ENCODE measurements at regions not wholly inside any gene's neighbourhood (a gene's known extent, or its start where the extent isn't known, plus 50 kb on each side); places are given as distances from the start of the nearest gene placed in this dataset.

DNA sequence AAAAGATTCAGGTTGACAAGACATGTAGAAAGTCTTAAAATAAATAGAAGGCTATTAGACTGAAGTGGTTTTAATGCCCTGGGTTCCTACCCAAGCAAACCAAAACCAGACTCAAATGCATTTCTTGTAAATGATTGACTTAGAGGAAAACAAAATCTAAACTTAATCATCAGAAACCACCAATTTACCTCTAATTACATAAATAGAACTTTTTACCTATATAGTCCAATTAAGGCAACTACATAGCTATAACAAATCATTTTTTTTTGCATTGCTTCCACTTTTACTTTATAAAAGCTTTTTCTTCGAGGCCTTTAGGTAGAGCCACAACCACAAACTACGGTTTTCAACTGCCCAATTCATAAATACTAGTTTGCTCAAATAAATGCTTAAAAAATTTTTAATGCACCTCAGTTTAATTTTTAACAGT is 231.3 kb upstream of the ARHGEF26 start:
- Histone ChIP-seq H2AFZ (ENCODE audit: low read depth, low read length, poor library complexity, severe bottlenecking) (no peak overlapping the region), H3K36me3 (ENCODE audit: control insufficient read depth in 1 of 2, insufficient read depth in 2 of 2, low read length in 2 of 2) (no peaks in the 10 kb centered on the region), H3K9me2 (ENCODE audit: insufficient read depth) (no peaks in the 10 kb centered on the region), H3K4me2 (ENCODE audit: low read length) (no peak overlapping the region), H3K27ac (ENCODE audit: low read depth, low read length) (no peak overlapping the region), H3K79me2 (ENCODE audit: insufficient read depth, low read length) (no peaks in the 10 kb centered on the region), H3K9me3 (ENCODE audit: control insufficient read depth in 1 of 2, insufficient read depth in 1 of 2, low read depth in 1 of 2, low read length in 2 of 2) (no peaks in the 10 kb centered on the region), H3K9ac (ENCODE audit: low read length) (no peak overlapping the region), H3K27me3 (ENCODE audit: insufficient read depth, low read length) (no peaks in the 10 kb centered on the region), H4K20me1 (ENCODE audit: insufficient read depth) (no peaks in the 10 kb centered on the region), H3K4me1 (ENCODE audit: control insufficient read depth in 1 of 2, insufficient read depth in 2 of 2, low read length in 2 of 2) (no peaks in the 10 kb centered on the region), H3K4me3 (replicated peaks in 1 of 2; ENCODE audit: low read depth in 1 of 2, low read length in 2 of 2) (no peak overlapping the region)
- no TSS peak for BruUV-seq (replicated peaks)
- intact Hi-C loops (cut with micrococcal nuclease) = no loop called here
- ATAC-seq (no peak), DNase-seq (ENCODE audit: low read depth, low spot score) (no peak)
- RAD21 ChIA-PET (ENCODE audit: low non-redundant PET in 1 of 2, low total read pairs in 2 of 2, uncharacterized antibody in 2 of 2, unreplicated experiment in 2 of 2) = no interaction called here
- CTCF ChIA-PET = no interaction called here
- POLR2A ChIA-PET = no interaction called here
- TF ChIP-seq CBX3 (IDR thresholded peaks at IDR 0.05; ENCODE audit: low read depth) (no peak), EZH2 (IDR thresholded peaks at IDR 0.05) (no peak), POLR2A (IDR thresholded peaks at IDR 0.05; ENCODE audit: borderline replicate concordance, extremely low read depth, insufficient read depth, insufficient read length) (no peak), JUND (IDR thresholded peaks at IDR 0.05) (no peak), YY1 (IDR thresholded peaks at IDR 0.05; ENCODE audit: extremely low read depth, insufficient replicate concordance, low read depth, low read length) (no peak), ELF1 (IDR thresholded peaks at IDR 0.05; ENCODE audit: borderline replicate concordance, low read depth) (no peak), RAD21 (IDR thresholded peaks at IDR 0.05; ENCODE audit: low read depth) (no peak), ZFX (IDR thresholded peaks at IDR 0.05) (no peak), POLR2AphosphoS5 (IDR thresholded peaks at IDR 0.05; ENCODE audit: low read depth, low read length) (no peak), EZH2phosphoT487 (IDR thresholded peaks at IDR 0.05; ENCODE audit: borderline replicate concordance) (no peak), SIN3A (IDR thresholded peaks at IDR 0.05; ENCODE audit: low read depth) (no peak), EGR1 (IDR thresholded peaks at IDR 0.05; ENCODE audit: low read depth) (no peak), CEBPB (IDR thresholded peaks at IDR 0.05; ENCODE audit: low read depth) (no peak)
- TF ChIP-seq, protein P1, sequence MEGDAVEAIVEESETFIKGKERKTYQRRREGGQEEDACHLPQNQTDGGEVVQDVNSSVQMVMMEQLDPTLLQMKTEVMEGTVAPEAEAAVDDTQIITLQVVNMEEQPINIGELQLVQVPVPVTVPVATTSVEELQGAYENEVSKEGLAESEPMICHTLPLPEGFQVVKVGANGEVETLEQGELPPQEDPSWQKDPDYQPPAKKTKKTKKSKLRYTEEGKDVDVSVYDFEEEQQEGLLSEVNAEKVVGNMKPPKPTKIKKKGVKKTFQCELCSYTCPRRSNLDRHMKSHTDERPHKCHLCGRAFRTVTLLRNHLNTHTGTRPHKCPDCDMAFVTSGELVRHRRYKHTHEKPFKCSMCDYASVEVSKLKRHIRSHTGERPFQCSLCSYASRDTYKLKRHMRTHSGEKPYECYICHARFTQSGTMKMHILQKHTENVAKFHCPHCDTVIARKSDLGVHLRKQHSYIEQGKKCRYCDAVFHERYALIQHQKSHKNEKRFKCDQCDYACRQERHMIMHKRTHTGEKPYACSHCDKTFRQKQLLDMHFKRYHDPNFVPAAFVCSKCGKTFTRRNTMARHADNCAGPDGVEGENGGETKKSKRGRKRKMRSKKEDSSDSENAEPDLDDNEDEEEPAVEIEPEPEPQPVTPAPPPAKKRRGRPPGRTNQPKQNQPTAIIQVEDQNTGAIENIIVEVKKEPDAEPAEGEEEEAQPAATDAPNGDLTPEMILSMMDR (IDR thresholded peaks at IDR 0.05 in 2 of 3, conservative IDR thresholded peaks at IDR 0.05 in 1 of 3; ENCODE audit: borderline replicate concordance in 1 of 3, insufficient read depth in 1 of 3, low read depth in 2 of 3, low read length in 2 of 3) = no peak
- TF ChIP-seq, protein P2, sequence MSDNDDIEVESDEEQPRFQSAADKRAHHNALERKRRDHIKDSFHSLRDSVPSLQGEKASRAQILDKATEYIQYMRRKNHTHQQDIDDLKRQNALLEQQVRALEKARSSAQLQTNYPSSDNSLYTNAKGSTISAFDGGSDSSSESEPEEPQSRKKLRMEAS (IDR thresholded peaks at IDR 0.05) = no peak
- TF ChIP-seq, protein P3, sequence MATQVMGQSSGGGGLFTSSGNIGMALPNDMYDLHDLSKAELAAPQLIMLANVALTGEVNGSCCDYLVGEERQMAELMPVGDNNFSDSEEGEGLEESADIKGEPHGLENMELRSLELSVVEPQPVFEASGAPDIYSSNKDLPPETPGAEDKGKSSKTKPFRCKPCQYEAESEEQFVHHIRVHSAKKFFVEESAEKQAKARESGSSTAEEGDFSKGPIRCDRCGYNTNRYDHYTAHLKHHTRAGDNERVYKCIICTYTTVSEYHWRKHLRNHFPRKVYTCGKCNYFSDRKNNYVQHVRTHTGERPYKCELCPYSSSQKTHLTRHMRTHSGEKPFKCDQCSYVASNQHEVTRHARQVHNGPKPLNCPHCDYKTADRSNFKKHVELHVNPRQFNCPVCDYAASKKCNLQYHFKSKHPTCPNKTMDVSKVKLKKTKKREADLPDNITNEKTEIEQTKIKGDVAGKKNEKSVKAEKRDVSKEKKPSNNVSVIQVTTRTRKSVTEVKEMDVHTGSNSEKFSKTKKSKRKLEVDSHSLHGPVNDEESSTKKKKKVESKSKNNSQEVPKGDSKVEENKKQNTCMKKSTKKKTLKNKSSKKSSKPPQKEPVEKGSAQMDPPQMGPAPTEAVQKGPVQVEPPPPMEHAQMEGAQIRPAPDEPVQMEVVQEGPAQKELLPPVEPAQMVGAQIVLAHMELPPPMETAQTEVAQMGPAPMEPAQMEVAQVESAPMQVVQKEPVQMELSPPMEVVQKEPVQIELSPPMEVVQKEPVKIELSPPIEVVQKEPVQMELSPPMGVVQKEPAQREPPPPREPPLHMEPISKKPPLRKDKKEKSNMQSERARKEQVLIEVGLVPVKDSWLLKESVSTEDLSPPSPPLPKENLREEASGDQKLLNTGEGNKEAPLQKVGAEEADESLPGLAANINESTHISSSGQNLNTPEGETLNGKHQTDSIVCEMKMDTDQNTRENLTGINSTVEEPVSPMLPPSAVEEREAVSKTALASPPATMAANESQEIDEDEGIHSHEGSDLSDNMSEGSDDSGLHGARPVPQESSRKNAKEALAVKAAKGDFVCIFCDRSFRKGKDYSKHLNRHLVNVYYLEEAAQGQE (IDR thresholded peaks at IDR 0.05; ENCODE audit: low read depth) = no peak
- TF ChIP-seq, protein P4, sequence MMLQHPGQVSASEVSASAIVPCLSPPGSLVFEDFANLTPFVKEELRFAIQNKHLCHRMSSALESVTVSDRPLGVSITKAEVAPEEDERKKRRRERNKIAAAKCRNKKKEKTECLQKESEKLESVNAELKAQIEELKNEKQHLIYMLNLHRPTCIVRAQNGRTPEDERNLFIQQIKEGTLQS (IDR thresholded peaks at IDR 0.05) = no peak

Measured in HCT116 (cell line).